GM21717 (cell line): ENCODE measurements at regions not wholly inside any gene's neighbourhood (a gene's known extent, or its start where the extent isn't known, plus 50 kb on each side); places are given as distances from the start of the nearest gene placed in this dataset.

Experiments
- ATAC-seq: cut with Tn5 transposase; IDR thresholded peaks from one replicate; pipeline ENCODE4 v1.9.1; 2021; ENCODE audit warnings: mild to moderate bottlenecking, moderate library complexity; ENCODE audit not compliant: unreplicated experiment

- ATAC-seq, result no peak
These were observed 82.2 kb downstream of the EPDR1 start for GRCh38 chr7:38002689-38003088.

DNA sequence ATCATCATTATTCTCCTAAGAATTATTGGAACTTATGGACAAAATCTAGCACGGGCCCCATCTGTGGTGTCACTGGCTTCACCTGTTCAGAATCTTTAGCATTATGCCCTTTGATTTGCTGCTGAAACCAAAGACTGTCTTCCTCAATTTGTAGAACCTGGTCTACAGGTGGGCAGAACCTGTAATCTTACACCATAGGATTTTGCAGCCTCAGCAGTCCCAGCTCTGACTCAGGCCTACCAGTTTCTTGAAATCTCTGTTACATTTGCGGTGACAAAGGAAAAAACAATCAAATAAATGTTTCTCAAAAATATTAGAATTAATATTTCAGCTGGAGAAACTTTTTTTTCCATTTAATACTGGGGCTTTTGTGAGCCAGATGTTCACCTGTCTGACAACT lies 86.1 kb downstream of the EPDR1 start:
- no peak for ATAC-seq

DNA sequence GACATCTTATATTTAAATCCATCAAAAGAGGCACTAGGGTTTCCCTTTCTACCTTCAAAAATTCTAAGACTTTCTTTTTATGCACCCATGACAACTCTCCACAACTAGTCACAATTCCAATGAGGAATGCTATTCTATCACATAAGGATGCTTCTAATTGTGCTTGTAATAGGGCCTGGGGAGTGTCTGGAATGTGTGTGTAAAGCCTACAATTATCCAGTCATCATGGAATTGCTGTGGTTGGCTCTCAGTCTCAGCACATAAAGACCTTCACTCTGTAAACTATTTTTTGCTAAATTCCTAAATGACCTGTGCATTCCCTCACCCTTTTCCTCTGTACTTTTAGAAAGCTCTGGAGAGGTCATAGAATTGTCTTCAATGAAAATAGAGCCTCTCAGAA lies 86.7 kb downstream of the EPDR1 start:
- no peak for ATAC-seq

DNA sequence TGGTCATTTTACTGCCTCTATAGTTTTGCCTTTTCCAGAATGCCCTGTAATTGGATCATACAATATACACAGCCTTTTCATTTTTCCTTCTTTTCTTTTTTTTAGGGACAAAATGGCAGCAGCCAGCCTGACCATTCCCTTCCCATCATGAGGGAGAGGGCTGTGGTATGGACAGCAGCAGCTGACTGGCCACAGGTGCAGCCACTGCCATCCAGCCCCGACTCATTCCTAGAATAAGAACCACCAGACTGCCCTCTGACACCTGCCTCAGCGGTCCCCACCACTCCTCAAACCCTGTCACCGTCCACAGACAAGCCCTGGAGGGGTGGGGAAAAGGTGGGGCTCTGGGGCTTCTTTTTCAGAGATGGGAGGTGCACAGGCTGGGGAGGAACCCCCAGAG lies 92.8 kb downstream of the EPDR1 start:
- ATAC-seq, result no peak

GRCh38 chr7:38016567-38016966 lies 96.1 kb downstream of the EPDR1 start:
- ATAC-seq, result no peak

DNA sequence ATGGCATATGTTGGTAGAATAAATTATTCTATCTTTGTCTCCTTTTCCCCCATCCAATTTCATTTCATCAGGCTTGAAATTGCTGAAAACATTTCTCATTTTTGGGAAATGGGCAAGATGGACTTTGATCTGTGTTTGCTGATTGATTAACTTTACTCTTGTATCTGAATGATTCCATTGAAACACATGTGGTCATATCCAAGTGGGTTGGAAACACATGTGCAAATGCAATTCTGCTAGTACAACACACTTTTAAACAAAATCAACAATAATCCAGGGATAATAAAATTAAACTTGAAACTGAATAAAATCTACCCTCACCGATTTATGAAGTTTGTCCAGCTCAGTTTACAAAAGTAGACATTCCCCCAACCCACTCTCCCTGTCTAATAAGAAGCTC lies 96.9 kb downstream of the EPDR1 start:
- no peak for ATAC-seq

- ATAC-seq, result no peak
These were observed 99.8 kb downstream of the EPDR1 start for GRCh38 chr7:38020121-38020785.

- ATAC-seq, result no peak
These were observed 101.5 kb downstream of the EPDR1 start for GRCh38 chr7:38021892-38022291.

- no peak for ATAC-seq
These were observed 105.4 kb downstream of the EPDR1 start for GRCh38 chr7:38025815-38026214.

DNA sequence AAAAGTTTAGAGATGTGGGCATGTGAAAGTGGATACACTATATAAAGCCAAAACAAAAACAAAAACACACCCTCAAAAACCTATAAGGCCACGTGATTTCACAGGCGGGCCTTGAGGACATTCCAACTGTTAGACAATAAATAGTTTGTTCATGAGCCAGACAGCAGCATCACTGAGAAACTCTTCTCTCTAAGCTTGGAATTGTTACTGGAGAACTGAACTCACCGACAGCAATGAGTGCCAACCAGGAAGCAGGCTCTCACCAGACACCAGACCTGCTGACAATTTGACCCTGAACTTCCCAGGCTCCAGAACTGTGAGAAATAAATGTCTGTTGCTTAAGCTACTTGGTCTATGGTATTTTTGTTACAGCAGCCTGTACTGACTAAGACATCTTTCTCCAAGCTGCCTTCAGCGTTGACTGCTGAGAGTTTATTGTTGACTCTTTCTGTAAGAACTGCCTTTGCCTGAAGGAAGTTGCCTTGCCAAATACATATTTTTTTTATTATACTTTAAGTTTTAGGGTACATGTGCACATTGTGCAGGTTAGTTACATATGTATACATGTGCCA lies 107.5 kb downstream of the EPDR1 start:
- ATAC-seq, result no peak

DNA sequence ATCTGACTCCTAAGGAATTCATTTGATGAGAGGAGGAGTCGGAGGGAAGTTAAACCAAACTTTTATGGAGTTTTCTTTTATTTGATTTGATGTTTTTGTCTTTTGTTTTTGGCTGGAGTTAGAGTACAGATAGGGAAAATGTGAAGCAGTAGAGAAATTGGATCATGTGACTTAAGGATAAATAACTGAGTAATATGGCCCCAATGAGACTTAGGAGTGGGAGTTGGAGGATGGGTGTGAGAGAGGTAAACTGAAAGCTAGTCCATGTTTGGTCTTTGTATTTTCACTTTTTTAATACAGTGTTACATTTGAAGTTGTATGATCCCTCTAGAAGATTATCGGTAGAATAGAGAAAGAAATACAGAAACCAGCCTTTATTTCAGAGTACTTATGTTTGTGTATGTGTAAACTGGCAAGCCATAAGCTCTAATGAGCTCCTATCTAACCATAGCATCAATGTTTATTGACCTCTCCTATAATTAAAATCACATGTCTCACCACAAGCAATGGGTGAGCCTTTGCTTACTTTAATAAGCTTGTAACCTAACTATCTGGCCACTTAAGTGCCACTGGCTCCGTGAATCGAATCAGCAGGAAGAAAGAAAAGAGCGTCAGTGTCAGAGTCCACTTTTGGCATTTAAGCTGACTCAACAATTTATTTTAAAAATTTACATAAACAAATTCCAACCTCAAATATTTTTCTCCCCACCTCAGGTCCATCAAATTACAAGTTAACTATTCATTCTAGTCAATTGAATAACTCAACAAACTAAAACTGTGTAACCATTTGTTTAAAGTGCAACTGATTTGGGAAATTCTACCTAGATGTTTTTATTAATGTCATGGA lies 113.8 kb downstream of the EPDR1 start:
- ATAC-seq, result no peak

- ATAC-seq, result no peak
These were observed 120.4 kb downstream of the EPDR1 start for GRCh38 chr7:38040831-38041230.

GRCh38 chr7:38049679-38050078 lies 128.4 kb upstream of the STARD3NL start:
- no peak for ATAC-seq

DNA sequence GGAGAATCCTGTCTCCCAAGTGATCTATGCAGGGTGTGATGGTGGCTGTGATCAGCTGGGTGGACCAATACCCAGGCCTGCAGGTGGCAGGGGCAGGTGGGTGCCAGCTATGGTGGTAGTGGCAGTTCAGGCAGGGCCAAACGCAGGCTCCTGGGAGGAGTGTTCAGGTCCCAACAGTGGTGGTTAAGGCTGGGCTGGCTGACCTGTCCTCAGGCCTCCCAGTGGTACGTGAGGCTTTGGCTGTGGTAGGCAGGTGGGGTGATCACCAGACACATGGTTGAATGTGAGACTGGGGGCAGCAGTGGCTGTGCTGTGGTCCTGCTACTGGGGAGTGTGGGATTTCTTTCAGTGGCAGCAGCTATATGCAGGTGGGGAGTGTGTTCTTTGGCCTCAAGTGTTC lies 126.7 kb upstream of the STARD3NL start:
- ATAC-seq, result no peak

GRCh38 chr7:38051786-38052185 lies 126.3 kb upstream of the STARD3NL start:
- ATAC-seq, result no peak

GRCh38 chr7:38052786-38053185 lies 125.3 kb upstream of the STARD3NL start:
- ATAC-seq, result no peak

GRCh38 chr7:38054199-38054598 lies 123.8 kb upstream of the STARD3NL start:
- ATAC-seq, result no peak

DNA sequence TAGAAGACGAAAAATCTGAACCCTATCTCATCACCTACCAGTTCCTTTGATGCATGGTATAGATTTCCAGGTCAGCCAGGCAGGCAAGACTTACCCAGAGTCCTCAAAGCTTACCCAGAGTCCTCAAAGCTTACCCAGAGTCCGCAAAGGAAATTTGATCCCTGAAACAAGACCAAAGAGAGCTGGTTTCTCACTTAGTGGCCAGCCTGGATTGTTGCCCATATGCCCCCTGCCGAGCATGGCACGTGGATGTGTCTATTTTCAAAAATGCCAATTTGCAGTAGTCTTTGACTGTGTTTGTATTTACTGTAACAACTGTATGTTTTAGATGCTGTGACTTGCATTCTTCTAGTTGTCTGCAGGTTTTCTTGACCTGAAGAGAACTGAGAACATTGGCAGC lies 120.2 kb upstream of the STARD3NL start:
- ATAC-seq, result no peak

GRCh38 chr7:38060116-38060515 lies 117.9 kb upstream of the STARD3NL start:
- no peak for ATAC-seq

DNA sequence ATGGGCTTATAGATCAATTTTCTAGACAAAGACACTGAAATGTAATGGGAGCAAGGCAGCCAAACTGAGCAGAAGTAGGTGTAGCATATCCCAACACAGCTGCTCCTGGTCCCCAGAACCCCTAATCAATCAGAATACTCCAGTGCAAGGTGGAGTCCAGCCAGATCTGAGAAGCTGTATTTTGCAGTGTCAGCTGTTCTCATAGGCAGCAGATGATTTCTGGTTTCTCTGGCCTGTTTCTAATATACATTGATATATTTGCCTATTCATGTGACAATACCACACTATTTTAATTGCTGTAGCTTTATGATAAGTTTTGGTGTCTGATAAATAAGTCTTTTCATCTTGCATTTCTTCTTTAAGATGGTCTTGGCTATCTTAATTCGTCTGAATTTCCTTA lies 117.4 kb upstream of the STARD3NL start:
- no peak for ATAC-seq

DNA sequence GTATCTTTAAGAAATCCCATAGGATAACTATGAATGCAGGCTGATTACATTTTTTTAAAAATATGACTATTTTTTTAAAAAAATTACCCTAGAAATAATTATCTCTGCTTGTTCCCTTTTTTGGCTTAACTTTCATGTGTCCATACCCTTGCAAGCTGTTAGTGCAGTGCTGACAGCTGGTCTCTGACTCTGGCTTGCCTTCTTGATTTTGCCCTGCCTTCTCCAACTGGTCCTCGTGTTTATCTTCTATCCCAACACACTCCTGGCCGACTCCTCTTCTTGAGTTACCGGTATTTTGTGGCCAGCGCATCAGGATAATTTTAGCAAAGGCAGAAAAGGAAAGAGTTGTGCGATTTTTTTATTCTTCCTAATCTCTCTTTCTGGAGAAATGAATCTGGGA lies 111.7 kb upstream of the STARD3NL start:
- ATAC-seq, result no peak

- no peak for ATAC-seq
These were observed 109.6 kb upstream of the STARD3NL start for GRCh38 chr7:38068461-38068860.
